ENCODE measurements at regions not wholly inside any gene's neighbourhood (a gene's known extent, or its start where the extent isn't known, plus 50 kb on each side); places are given as distances from the start of the nearest gene placed in this dataset.

DNA sequence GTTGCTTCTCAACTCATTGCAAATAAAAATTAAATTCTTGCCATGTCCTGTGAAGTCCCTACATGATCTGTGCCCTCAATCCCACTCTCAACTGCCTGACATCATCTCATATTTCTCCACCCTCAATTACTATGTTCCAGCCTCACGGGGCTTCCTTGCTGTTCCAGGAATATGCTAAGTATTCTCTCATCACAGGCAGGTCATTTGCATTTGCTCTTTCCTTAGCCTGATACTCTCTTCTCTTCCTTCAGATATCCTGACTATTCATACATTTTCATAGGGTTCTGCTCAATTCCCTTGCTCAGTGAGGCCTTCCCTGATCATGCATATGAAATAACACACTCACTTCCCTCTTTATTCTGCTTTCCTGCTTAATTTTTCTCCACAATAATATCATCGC, 135.1 kb upstream of the DAB2 start:
- no peak for TF ChIP-seq CTCF (conservative IDR thresholded peaks at IDR 0.05; ENCODE audit: low read depth, low read length)
- no peak for TF ChIP-seq EZH2 (IDR thresholded peaks at IDR 0.05; ENCODE audit: borderline replicate concordance, low read depth, low read length, poor library complexity, severe bottlenecking)

Data from A673 (cell line).